HG03159 (cell line): ENCODE measurements at regions not wholly inside any gene's neighbourhood (a gene's known extent, or its start where the extent isn't known, plus 50 kb on each side); places are given as distances from the start of the nearest gene placed in this dataset.

ENCODE experiments used
- ATAC-seq: cut with Tn5 transposase; IDR thresholded peaks from one replicate; pipeline ENCODE4 v1.9.1; 2021; ENCODE audit warnings: mild to moderate bottlenecking, moderate library complexity; ENCODE audit not compliant: unreplicated experiment

DNA sequence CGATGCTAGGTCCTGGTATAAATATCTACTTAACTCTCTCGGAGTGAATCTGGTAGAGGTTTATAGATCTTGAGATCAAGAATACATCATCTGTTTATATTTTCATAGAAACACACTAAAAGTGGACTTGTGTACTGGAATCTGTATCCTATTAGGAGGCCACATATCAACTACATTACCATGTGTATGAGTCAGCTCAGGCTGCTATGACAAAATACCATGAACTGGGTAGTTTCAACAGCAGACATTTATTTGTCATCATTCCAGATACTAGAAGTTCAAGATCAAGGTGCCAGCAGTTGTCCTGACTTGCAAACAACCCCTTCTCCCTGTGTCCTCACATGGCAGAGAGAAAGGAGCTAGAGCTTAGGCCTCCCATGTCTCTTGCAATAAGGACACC is 113.9 kb upstream of the PFKP start:
- no peak for ATAC-seq

DNA sequence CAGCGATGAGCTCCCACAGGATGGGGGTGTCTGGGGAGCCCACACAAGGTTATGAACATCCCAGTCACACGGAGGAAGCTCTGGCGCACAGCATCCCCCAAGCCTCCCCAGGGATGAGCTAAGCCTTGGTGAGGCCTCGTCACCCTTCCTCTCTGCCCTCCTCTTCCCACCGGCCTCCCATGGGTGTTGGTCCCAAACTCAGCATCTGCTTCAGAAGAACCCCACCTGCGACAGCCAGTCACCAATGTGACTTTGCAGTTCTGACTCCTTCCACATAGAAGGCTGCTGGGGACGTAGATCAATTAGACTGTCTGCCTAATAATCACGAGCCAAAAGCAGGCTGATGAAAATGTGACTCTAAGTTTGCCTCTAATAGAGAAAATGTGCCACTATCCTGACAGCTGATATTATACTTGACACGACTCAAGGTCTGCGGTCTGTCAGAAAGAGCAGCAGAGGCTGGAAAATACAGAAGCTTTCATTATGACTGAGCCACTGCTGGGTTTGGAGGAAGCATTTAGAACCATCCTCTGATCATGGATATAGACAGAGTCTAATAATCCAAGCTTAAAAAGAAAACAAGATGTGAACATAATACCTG is 116.0 kb upstream of the PFKP start:
- ATAC-seq: no peak

- ATAC-seq: no peak
Observed at GRCh38 chr10:2950546-2950945, 116.8 kb upstream of the PFKP start.

DNA sequence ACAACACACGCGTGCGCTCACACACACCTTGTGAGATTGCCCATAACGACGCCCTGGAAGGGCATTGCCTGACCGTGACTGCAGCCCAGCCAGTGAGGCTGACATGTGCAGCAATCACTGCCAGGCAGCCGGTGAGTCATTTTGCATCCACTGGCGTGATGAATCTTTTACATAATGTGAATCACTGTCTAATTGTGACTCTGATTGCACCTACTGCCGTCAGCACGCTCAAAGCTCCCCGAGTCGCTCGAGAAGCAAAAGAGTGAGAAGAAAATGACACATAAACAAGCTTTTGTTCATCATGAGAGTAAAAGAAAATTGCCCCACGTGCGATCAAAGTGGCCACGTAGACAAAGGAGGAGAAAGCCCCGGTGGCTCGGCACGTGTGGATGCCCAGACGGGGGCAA is 117.4 kb upstream of the PFKP start:
- peak; percentile 54 for ATAC-seq

GRCh38 chr10:2949221-2949947 is 118.0 kb upstream of the PFKP start:
- no peak for ATAC-seq

GRCh38 chr10:2948127-2948854 is 119.1 kb upstream of the PFKP start:
- ATAC-seq: peak; percentile 80

DNA sequence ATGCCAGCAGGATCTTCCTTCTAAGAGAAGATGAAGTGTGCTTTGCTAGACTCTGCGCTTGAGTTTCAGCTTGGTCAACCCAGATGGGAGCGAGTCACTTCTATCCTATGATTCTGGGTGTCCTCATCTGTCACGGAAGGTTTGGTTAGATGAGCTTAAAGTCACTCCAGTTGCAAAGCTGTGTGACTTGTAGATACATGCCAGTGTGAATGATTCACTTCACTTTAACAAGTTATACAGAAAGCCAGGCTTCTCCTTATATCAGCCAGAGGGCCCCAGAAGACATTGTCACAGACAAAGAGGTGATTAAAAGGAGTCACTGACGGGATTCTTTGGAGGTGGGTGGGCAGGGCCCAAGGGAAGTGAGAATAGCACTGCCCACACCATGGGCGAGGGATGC is 122.6 kb upstream of the PFKP start:
- no peak for ATAC-seq

- ATAC-seq: no peak
Observed at GRCh38 chr10:2943932-2944614, 123.3 kb upstream of the PFKP start.

DNA sequence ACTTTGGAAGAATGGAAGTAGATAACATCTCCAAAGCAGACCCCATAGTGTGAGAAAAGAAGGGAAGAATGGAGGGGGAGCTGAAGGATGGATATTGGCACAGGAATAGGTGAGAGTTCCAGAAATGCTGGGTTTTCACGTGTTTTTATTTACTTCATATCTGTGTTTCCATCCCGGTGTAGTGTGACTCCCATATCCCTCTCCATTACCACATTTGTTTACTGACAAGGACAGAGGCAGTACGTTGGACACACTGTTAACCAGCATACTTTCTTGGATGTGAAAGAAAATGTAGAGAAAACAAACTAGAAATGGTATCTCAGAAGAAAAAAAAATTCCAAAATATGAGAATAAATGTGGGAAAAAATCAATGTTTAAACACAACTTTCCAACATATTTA is 124.4 kb upstream of the PFKP start:
- no peak for ATAC-seq

GRCh38 chr10:2938869-2939268 is 128.5 kb upstream of the PFKP start:
- ATAC-seq: no peak

DNA sequence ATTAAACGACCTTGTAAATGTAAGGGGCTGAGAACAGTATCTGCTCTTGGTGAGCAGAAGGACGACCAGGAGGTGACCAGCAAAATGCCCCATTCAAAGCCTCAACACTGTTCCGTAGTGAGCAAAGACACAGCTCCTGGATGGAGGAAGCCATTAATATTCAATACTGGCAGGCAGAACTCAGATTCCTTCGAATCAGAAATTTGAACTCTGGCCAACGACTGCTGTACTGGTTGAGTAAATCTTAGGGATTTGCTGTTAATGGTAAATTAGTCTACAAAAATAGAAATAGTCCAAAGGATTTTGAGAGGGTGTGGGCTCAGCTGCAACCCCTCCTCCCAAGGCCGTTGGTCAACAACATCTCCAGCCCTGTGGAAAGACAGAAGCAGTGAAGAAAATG is 130.5 kb upstream of the PFKP start:
- no peak for ATAC-seq

- no peak for ATAC-seq
Observed at GRCh38 chr10:2935647-2936386, 131.5 kb upstream of the PFKP start.

- ATAC-seq: no peak
Observed at GRCh38 chr10:2933924-2934323, 133.4 kb upstream of the PFKP start.

- ATAC-seq: no peak
Observed at GRCh38 chr10:2933519-2933918, 133.8 kb upstream of the PFKP start.

DNA sequence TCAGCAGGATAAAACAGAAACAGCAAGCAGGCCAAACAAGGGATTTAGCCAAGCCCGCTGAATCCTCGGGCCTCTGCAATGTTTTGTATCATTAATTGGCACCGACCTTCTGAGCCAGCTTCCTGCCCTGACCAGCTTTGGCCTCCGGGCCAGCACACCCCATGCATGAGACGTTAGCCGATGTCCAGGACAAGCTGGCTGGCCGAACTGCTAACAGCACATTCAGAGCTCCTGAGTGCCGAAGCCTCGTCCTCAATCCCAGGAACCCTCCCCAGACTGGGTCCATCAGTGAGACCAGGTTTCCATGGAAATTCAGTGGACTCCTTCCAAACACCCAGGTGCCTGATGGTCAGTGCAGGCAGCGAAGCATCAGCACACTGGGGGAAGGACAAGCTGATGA is 134.3 kb upstream of the PFKP start:
- no peak for ATAC-seq

GRCh38 chr10:2929480-2930258 is 137.7 kb upstream of the PFKP start:
- no peak for ATAC-seq

DNA sequence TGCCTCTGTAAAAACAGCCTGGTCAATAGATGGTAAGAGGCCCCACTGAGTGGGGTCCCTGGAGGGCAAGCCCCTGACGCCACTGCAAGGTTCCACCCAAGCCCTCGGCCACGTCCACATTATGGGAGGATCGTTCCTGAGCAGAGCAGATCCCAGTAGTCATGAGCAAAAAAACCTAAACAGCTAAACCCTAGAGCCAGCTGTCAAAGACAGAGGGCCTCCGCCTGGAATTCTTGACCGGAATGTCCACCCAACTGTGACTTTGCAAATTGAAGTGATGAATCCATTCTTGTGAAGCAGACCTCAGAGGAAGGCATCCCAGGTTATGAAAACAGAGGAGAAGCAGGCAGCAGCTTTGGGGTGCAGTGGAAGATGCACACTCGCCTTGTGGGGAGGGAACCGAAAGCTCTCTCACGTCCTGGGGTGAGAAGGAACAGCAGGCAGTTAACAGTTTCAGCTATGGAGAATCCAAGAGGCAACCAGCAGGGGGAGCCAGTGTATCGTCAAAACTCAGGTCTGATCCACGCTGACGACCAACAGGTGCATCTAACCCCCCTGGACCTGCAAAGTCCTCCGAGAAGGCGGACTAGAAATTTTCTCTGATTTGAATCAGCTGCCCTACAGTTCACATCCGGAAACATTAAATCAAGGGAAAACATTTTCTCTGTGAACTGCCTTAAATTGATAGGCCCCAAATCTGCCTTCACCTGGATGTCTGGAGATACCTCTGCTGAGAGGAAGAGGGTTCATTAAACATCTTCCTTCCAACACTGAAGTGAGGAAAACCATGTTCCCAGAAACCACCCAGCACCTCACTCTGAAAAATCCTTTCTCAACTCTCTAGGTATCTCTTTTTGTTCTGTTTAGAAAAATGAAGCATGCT is 139.1 kb upstream of the PFKP start:
- peak; percentile 93 for ATAC-seq

DNA sequence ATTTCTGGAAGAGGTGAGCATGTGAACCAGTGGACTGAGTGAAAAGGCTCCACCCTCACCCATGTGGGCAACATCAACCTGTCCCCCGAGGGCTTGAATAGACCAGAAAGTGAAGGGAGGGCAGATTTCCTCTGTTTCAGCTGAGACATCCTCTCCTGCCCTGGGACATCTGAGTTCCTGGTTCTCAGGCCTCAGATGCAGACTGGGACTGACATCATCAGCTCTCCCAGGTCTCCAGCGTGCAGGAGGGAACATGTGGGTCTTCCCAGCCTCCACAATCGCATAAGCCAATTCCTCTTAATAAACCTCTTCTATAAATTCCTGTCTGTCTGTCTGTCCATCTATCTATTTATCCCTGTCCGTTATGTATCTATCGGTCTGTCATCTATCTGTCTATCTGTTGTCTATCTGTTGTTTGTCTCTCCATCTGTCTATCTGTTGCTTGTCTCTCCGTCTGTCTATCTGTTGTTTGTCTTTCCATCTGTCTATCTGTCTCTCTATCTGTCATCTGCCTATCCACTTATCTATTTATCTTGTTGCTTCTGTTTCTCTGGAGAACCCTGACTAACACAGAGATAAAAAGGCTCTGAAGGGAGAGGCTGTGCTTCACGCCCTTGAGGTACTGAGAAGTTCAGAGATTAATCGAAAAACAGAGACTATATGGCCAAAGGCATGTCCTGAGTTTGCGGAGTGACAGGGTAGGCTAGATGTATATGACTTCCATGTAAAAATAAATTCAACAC is 140.3 kb upstream of the PFKP start:
- ATAC-seq: no peak
